Ectodermal cell (in vitro differentiated cells): ENCODE measurements at regions not wholly inside any gene's neighbourhood (a gene's known extent, or its start where the extent isn't known, plus 50 kb on each side); places are given as distances from the start of the nearest gene placed in this dataset.

Experiments
- H3K27ac ChIP-seq: 2 replicates; pipeline ENCODE4 v1.7.0; 2013; ENCODE audit warnings: mild to moderate bottlenecking, low read depth, low read length; ENCODE audit not compliant: insufficient read depth, poor library complexity, severe bottlenecking
- H3K27me3 ChIP-seq: 2 replicates; pipeline ENCODE4 v1.7.0; 2013; ENCODE audit warnings: mild to moderate bottlenecking, low read length; ENCODE audit not compliant: insufficient read depth, control insufficient read depth, poor library complexity, severe bottlenecking
- H3K36me3 ChIP-seq: one replicate; pipeline ENCODE4 v1.7.0; 2013; ENCODE audit warnings: low read length; ENCODE audit not compliant: control insufficient read depth, insufficient read depth
- H3K4me1 ChIP-seq: one replicate; pipeline ENCODE4 v1.7.0; 2013; ENCODE audit warnings: low read length; ENCODE audit not compliant: control insufficient read depth, insufficient read depth
- H3K4me3 ChIP-seq: 2 replicates; pipeline ENCODE4 v1.7.0; 2013; ENCODE audit warnings: low read depth, low read length, control low read depth; ENCODE audit not compliant: insufficient read depth
- H3K9me3 ChIP-seq: 2 replicates; pipeline ENCODE4 v1.7.0; 2013; ENCODE audit warnings: mild to moderate bottlenecking, low read length, moderate library complexity; ENCODE audit not compliant: control insufficient read depth
- WGBS, 2 experiments: methylation state at CpG; one replicate each; pipeline ENCODE4 v1.1.7; 2013; ENCODE audit warnings: missing lambda C conversion rate in 2 of 2; 5-methylcytosine and 5-hydroxymethylcytosine counted together

- H3K4me1 ChIP-seq, result no peaks in the 10 kb centered on the region
- peaks cover 2% of the 10 kb centered on the region for H3K9me3 ChIP-seq
- no peak overlapping the region for H3K27ac ChIP-seq
- H3K36me3 ChIP-seq, result no peaks in the 10 kb centered on the region
- no peak overlapping the region for H3K4me3 ChIP-seq
- H3K27me3 ChIP-seq, result no peaks in the 10 kb centered on the region
- 76 to 93% methylated on average over 1 of the region's 1 CpG for WGBS, 2 experiments
These were observed 406.3 kb downstream of the DTHD1 start for GRCh38 chr4:36687681-36688080.

DNA sequence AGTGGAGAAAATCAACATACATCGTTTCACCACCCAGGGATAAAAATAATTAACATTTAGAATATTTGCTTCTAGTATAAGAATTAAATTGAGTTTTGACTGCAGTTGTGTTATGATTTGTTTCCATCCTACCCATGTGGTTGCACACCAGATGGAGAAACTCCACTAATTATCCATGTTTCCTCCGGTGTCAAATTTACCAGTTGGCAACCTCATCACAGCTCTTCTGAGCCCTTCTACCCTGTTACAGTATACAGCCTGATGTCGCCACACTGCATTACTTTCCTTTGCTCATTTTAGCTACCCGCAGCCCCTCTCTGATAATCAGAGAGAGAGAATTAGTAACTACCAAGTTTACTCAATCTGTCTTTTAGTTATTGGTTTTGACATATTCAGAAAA lies 411.2 kb downstream of the DTHD1 start:
- 91 to 95% methylated on average over 2 of the region's 4 CpGs for WGBS, 2 experiments
- Histone ChIP-seq H3K4me3 (no peak overlapping the region), H3K27ac (no peak overlapping the region), H3K27me3 (no peaks in the 10 kb centered on the region), H3K36me3 (no peaks in the 10 kb centered on the region), H3K9me3 (peaks cover 2% of the 10 kb centered on the region), H3K4me1 (no peaks in the 10 kb centered on the region)

- Histone ChIP-seq H3K4me3 (no peak overlapping the region), H3K36me3 (no peaks in the 10 kb centered on the region), H3K4me1 (no peaks in the 10 kb centered on the region), H3K9me3 (no peaks in the 10 kb centered on the region), H3K27ac (no peak overlapping the region), H3K27me3 (no peaks in the 10 kb centered on the region)
- 85 to 96% methylated on average over 1 of the region's 1 CpG for WGBS, 2 experiments
These were observed 420.8 kb downstream of the DTHD1 start for GRCh38 chr4:36702245-36702644.

DNA sequence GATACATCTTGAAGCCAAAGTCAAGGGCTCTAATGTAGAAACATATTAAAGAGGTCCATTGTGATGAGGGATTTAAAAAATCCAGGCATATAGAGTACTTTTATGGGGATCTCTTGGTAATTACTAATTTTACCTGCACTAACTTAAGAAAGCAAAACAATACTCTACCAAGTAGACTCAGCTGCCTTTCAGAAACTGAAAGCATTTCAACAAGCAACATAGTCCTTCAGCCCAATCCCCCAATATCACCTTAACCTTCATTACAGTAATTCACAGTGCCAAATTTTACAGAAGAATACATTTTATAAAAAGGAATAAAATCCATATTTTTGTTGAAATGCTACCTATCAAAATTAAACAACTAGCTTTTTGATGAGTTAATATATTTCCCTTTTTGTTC lies 422.9 kb downstream of the DTHD1 start:
- no peaks in the 10 kb centered on the region for H3K36me3 ChIP-seq
- H3K4me3 ChIP-seq, result no peak overlapping the region
- no peaks in the 10 kb centered on the region for H3K4me1 ChIP-seq
- no peak overlapping the region for H3K27ac ChIP-seq
- H3K9me3 ChIP-seq, result no peaks in the 10 kb centered on the region
- H3K27me3 ChIP-seq, result no peaks in the 10 kb centered on the region

- H3K27me3 ChIP-seq, result no peaks in the 10 kb centered on the region
- H3K4me3 ChIP-seq, result no peak overlapping the region
- H3K4me1 ChIP-seq, result no peaks in the 10 kb centered on the region
- no peak overlapping the region for H3K27ac ChIP-seq
- H3K36me3 ChIP-seq, result no peaks in the 10 kb centered on the region
- H3K9me3 ChIP-seq, result no peaks in the 10 kb centered on the region
- 89 to 92% methylated on average over 4 of the region's 4 CpGs for WGBS, 2 experiments
These were observed 428.6 kb downstream of the DTHD1 start for GRCh38 chr4:36709991-36710390.

- Histone ChIP-seq H3K27ac (no peak overlapping the region), H3K4me1 (no peaks in the 10 kb centered on the region), H3K27me3 (no peaks in the 10 kb centered on the region), H3K4me3 (no peak overlapping the region), H3K36me3 (no peaks in the 10 kb centered on the region), H3K9me3 (no peaks in the 10 kb centered on the region)
These were observed 430.6 kb downstream of the DTHD1 start for GRCh38 chr4:36712013-36712412.

DNA sequence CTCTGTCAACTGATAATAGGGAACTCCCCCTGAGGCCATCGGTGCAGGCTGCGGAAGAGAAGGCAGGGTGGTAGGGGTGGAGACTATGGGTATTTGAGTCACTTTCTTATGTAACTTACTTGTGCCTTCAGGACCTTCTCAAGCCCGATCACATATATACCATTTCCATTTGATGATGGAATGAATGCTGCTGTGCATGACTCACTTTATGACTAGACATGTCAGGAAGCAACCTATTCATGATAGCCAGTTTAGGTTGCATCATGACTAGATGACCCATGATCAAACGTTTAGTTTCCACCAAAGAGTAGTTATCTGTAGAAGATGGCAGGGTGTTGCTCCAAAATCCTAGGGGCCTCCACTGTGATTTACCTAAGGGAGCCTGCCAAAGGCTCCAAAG lies 435.5 kb downstream of the DTHD1 start:
- no peaks in the 10 kb centered on the region for H3K9me3 ChIP-seq
- H3K4me3 ChIP-seq, result no peak overlapping the region
- H3K27ac ChIP-seq, result no peak overlapping the region
- WGBS, 2 experiments, result 89 to 96% methylated on average over 2 to 3 of the region's 4 CpGs
- H3K4me1 ChIP-seq, result no peaks in the 10 kb centered on the region
- H3K27me3 ChIP-seq, result no peaks in the 10 kb centered on the region
- no peaks in the 10 kb centered on the region for H3K36me3 ChIP-seq

DNA sequence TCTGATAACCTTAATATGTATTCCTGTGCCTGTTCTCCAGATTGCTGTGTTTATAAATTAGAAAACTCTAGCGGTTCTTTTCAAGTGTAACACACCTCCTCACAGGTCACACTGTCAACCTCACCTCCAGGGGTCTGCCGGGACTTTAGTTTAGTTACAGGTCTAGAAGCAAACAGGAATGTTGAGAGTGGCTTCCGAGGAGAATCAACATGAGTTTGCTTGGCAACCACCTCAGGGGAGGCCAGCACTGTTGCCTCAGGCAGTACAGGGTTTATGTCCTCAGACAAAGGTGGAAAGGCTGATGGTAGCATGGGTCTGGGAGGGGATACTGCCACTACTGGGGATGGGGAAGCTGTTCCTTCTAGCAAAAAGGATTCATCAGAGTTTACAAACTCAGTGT lies 438.0 kb downstream of the DTHD1 start:
- no peaks in the 10 kb centered on the region for H3K36me3 ChIP-seq

DNA sequence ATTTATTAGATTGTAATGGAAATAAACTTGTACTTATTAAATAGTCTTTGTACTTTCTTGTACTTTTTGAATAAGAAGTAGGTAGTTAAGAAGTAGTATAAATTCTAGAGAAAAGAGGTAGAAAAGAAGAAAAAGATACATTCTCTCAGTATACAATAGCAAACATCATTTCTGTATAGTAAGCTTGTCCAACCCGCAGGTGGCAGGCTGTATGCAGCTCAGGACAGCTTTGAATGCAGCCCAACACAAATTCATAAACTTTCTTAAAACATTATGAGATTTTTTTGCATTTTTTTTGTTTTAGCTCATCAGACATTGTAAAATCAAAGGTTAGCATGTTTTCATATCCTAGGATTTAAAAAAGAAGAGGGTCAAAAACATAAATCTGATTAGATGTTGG lies 441.6 kb downstream of the DTHD1 start:
- H3K9me3 ChIP-seq, result no peaks in the 10 kb centered on the region
- no peak overlapping the region for H3K27ac ChIP-seq
- 88 to 100% methylated on average over 1 of the region's 1 CpG for WGBS, 2 experiments
- no peaks in the 10 kb centered on the region for H3K27me3 ChIP-seq
- H3K36me3 ChIP-seq, result no peaks in the 10 kb centered on the region
- no peak overlapping the region for H3K4me3 ChIP-seq
- no peaks in the 10 kb centered on the region for H3K4me1 ChIP-seq

More for the DNA sequence above, 438.0 kb downstream of the DTHD1 start:
- 85 to 92% methylated on average over 2 to 3 of the region's 3 CpGs for WGBS, 2 experiments
- no peaks in the 10 kb centered on the region for H3K9me3 ChIP-seq
- H3K4me3 ChIP-seq, result no peak overlapping the region
- no peaks in the 10 kb centered on the region for H3K4me1 ChIP-seq
- no peak overlapping the region for H3K27ac ChIP-seq
- no peaks in the 10 kb centered on the region for H3K27me3 ChIP-seq

DNA sequence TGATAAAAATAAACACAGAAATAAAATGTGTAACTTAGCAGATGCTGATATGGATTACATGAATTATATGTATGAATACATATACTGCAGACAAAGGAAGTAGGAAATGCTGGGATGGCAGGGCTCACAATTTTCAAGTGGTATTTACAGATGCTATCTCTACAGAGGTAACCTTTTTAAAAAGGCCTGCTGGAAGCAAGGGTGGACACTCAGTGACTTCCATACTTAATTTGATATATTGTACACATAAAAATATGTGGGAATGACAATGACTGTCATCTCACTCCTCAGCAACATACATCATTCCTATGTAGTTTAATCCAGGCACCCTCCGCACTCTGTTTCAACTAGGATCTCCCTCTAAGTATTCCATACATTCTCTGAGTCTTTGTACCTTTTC lies 452.9 kb downstream of the DTHD1 start:
- H3K9me3 ChIP-seq, result no peaks in the 10 kb centered on the region

DNA sequence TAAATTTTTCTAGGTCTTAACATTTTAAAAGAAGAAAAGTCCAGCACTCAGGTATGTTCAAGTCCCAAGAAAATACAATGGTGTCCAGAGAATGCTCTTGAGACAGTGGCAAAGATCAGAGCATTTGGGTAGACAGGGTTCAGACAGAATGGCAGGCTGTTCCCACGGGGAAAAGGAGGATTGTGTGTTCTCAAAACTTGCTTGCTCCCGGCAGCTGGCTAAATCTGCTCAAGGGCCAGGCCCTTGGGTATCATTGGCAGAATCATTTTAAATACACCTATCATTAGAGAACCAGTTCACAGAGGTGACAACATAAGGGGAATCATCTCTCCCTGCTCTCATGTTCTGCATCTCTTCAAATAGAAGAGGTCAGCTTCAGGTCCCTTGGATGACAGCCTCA lies 456.3 kb downstream of the DTHD1 start:
- H3K27ac ChIP-seq, result no peak overlapping the region
- WGBS, 2 experiments, result 84 to 92% methylated on average over 2 of the region's 2 CpGs

More for the DNA sequence above, 452.9 kb downstream of the DTHD1 start:
- Histone ChIP-seq H3K27ac (no peak overlapping the region), H3K4me3 (no peak overlapping the region), H3K27me3 (no peaks in the 10 kb centered on the region), H3K4me1 (no peaks in the 10 kb centered on the region), H3K36me3 (no peaks in the 10 kb centered on the region)
- 96% methylated on average over 1 of the region's 1 CpG for WGBS, 2 experiments

More for the DNA sequence above, 456.3 kb downstream of the DTHD1 start:
- no peaks in the 10 kb centered on the region for H3K9me3 ChIP-seq
- H3K4me1 ChIP-seq, result no peaks in the 10 kb centered on the region
- H3K36me3 ChIP-seq, result no peaks in the 10 kb centered on the region
- no peak overlapping the region for H3K4me3 ChIP-seq
- H3K27me3 ChIP-seq, result no peaks in the 10 kb centered on the region
